HCT116 (cell line): ENCODE measurements at regions not wholly inside any gene's neighbourhood (a gene's known extent, or its start where the extent isn't known, plus 50 kb on each side); places are given as distances from the start of the nearest gene placed in this dataset.

Experiments
- ATAC-seq: fragments of 200-7000 bp; cut with Tn5 transposase; 2 replicates; pipeline ENCODE4 v1.9.1; 2020; ENCODE audit warnings: mild to moderate bottlenecking, moderate library complexity
- BruUV-seq: library from RNA; stranded (reverse); fragments of 400-500 nt; replicated peaks from 2 replicates; lab custom pipeline; 2021; lab: Mats Ljungman, UMichigan
- CTCF ChIA-PET: fragments of 300-600 bp; sonication (Branson Sonifier 250); formaldehyde crosslinking; loops from one replicate; lab custom pipeline; 2021; ENCODE audit warnings: antibody characterized with exemption; lab: Charles Lee
- POLR2A ChIA-PET: fragments of 300-600, 350-600 bp; sonication (Branson Sonifier 250); formaldehyde crosslinking; loops from one replicate; lab custom pipeline; 2021; ENCODE audit warnings: antibody characterized with exemption; lab: Charles Lee
- RAD21 ChIA-PET, 2 experiments: fragments of 300-600 bp; sonication (Branson Sonifier 250); formaldehyde crosslinking; loops; one replicate each; lab custom pipeline; 2023; ENCODE audit warnings: low total read pairs in 2 of 2; ENCODE audit not compliant: uncharacterized antibody in 2 of 2, unreplicated experiment in 2 of 2, low non-redundant PET in 1 of 2; lab: Charles Lee
- DNase-seq: peaks from one replicate; pipeline ENCODE4 v3.0.0-alpha.2; 2010; ENCODE audit warnings: low read depth, low spot score
- H2AFZ ChIP-seq: fragments of 200-600 bp; shearing (Covaris generic), sonication (generic); 2 replicates; pipeline ENCODE4 v1.6.1; 2017; ENCODE audit warnings: low read depth, mixed run types, mixed read lengths, antibody characterized with exemption, low read length; ENCODE audit not compliant: poor library complexity, severe bottlenecking
- H3K27ac ChIP-seq: 2 replicates; pipeline ENCODE4 v1.5.1; 2012; ENCODE audit warnings: low read depth, low read length
- H3K27me3 ChIP-seq: fragments of 200-600 bp; sonication (generic); 2 replicates; pipeline ENCODE4 v1.6.1; 2016; ENCODE audit warnings: mixed run types, low read length, mixed read lengths; ENCODE audit not compliant: insufficient read depth
- H3K36me3 ChIP-seq, 2 experiments: fragments of 200-500 bp in 1 of 2; fragments of 200-600 bp in 1 of 2; sonication (Bioruptor generic) in 1 of 2; sonication (generic) in 1 of 2; 2 replicates each; pipeline versions ENCODE4 v1.5.1 to v1.6.1; 2014 to 2016; ENCODE audit warnings: low read length in 2 of 2, inconsistent platforms in 1 of 2, mixed read lengths in 1 of 2, mixed run types in 1 of 2; ENCODE audit not compliant: insufficient read depth in 2 of 2, control insufficient read depth in 1 of 2
- H3K4me1 ChIP-seq, 2 experiments: fragments of 200-600 bp in 1 of 2; sonication (generic) in 1 of 2; 2 replicates each; pipeline versions ENCODE4 v1.5.1 to v1.6.1; 2012 to 2017; ENCODE audit warnings: low read length in 2 of 2, inconsistent platforms in 1 of 2, mild to moderate bottlenecking in 1 of 2, mixed read lengths in 1 of 2, mixed run types in 1 of 2, moderate library complexity in 1 of 2; ENCODE audit not compliant: insufficient read depth in 2 of 2, control insufficient read depth in 1 of 2
- H3K4me2 ChIP-seq: fragments of 200-600 bp; sonication (generic); 2 replicates; pipeline ENCODE4 v1.6.1; 2017; ENCODE audit warnings: mixed run types, low read length, mixed read lengths
- H3K4me3 ChIP-seq, 2 experiments: fragments of 200-600 bp in 1 of 2; sonication (generic) in 1 of 2; replicated peaks in 1 of 2; 2 replicates each; pipeline ENCODE4 v1.5.1; 2011 to 2016; ENCODE audit warnings: low read length in 2 of 2, control low read depth in 1 of 2, low read depth in 1 of 2, mild to moderate bottlenecking in 1 of 2, mixed read lengths in 1 of 2, mixed run types in 1 of 2
- H3K79me2 ChIP-seq: fragments of 200-600 bp; sonication (generic); 2 replicates; pipeline ENCODE4 v1.6.1; 2017; ENCODE audit warnings: mild to moderate bottlenecking, mixed run types, low read length, moderate library complexity, mixed read lengths; ENCODE audit not compliant: insufficient read depth
- H3K9ac ChIP-seq: fragments of 200-600 bp; sonication (generic); 2 replicates; pipeline ENCODE4 v1.6.1; 2016; ENCODE audit warnings: low read length, mixed read lengths
- H3K9me2 ChIP-seq: fragments of 200-600 bp; sonication (generic), shearing (Covaris generic); 2 replicates; pipeline ENCODE4 v1.6.1; 2017; ENCODE audit warnings: mixed run types, mild to moderate bottlenecking, moderate library complexity; ENCODE audit not compliant: insufficient read depth
- H3K9me3 ChIP-seq, 2 experiments: fragments of 200-500 bp in 1 of 2; fragments of 200-600 bp in 1 of 2; sonication (Bioruptor generic) in 1 of 2; sonication (generic) in 1 of 2; 2 replicates each; pipeline ENCODE4 v1.6.1; 2014 to 2017; ENCODE audit warnings: low read length in 2 of 2, mixed read lengths in 2 of 2, inconsistent platforms in 1 of 2, low read depth in 1 of 2, mild to moderate bottlenecking in 1 of 2, mixed run types in 1 of 2, moderate library complexity in 1 of 2; ENCODE audit not compliant: control insufficient read depth in 1 of 2, insufficient read depth in 1 of 2
- H4K20me1 ChIP-seq: fragments of 200-600 bp; sonication (generic), shearing (Covaris generic); 2 replicates; pipeline ENCODE4 v1.6.1; 2017; ENCODE audit warnings: mixed run types, mild to moderate bottlenecking, moderate library complexity; ENCODE audit not compliant: insufficient read depth
- CBX3 ChIP-seq: IDR thresholded peaks from 2 replicates; pipeline ENCODE4 v1.6.1; 2012; ENCODE audit warnings: low read depth
- EGR1 ChIP-seq: IDR thresholded peaks from 2 replicates; pipeline ENCODE4 v1.6.1; 2012; ENCODE audit warnings: low read depth
- ELF1 ChIP-seq: IDR thresholded peaks from 2 replicates; pipeline ENCODE4 v1.6.1; 2012; ENCODE audit warnings: low read depth, borderline replicate concordance
- EZH2 ChIP-seq: fragments of 200-600 bp; sonication (generic); IDR thresholded peaks from 2 replicates; pipeline ENCODE4 v1.6.1; 2017; ENCODE audit warnings: antibody characterized with exemption, mixed run types
- POLR2A ChIP-seq: IDR thresholded peaks from 2 replicates; pipeline ENCODE4 v1.7.0; 2011; ENCODE audit warnings: borderline replicate concordance; ENCODE audit not compliant: insufficient read depth, insufficient read length; ENCODE audit errors: extremely low read depth
- RAD21 ChIP-seq: IDR thresholded peaks from 2 replicates; pipeline ENCODE4 v1.6.1; 2012; ENCODE audit warnings: low read depth, mild to moderate bottlenecking
- REST ChIP-seq: IDR thresholded peaks from 2 replicates; pipeline ENCODE4 v1.6.1; 2012; ENCODE audit warnings: low read depth
- SIN3A ChIP-seq: IDR thresholded peaks from 2 replicates; pipeline ENCODE4 v1.6.1; 2012; ENCODE audit warnings: low read depth
- SP1 ChIP-seq: IDR thresholded peaks from 2 replicates; pipeline ENCODE4 v1.6.1; 2012; ENCODE audit warnings: low read depth
- SRF ChIP-seq: IDR thresholded peaks from 2 replicates; pipeline ENCODE4 v1.6.1; 2012; ENCODE audit warnings: low read depth
- TCF7L2 ChIP-seq: IDR thresholded peaks from 2 replicates; pipeline ENCODE4 v1.7.0; 2011; ENCODE audit warnings: borderline replicate concordance, inconsistent platforms; ENCODE audit not compliant: insufficient read depth, insufficient read length; ENCODE audit errors: extremely low read depth
- YY1 ChIP-seq: IDR thresholded peaks from 2 replicates; pipeline ENCODE4 v1.6.1; 2011; ENCODE audit warnings: low read length, low read depth, moderate library complexity, mild to moderate bottlenecking; ENCODE audit not compliant: insufficient replicate concordance; ENCODE audit errors: extremely low read depth
- ZFX ChIP-seq: fragments of 450-650 bp; IDR thresholded peaks from 2 replicates; pipeline ENCODE4 v1.6.1; 2017
- ZNF274 ChIP-seq: fragments of 200-500 bp; sonication (Bioruptor generic); IDR thresholded peaks from 2 replicates; pipeline ENCODE4 v1.6.1; 2014; ENCODE audit warnings: mild to moderate bottlenecking, low read depth, low read length, inconsistent platforms
- intact Hi-C: fragments of 100-400 bp; cut with micrococcal nuclease; formaldehyde crosslinking; loops from 2 replicates; pipeline ENCODE4 v1.10.0; 2022
- TF ChIP-seq, protein P1 (sequence below), 3 experiments: fragments of 200-600 bp in 1 of 3; sonication (generic) in 1 of 3; IDR thresholded peaks in 2 of 3; conservative IDR thresholded peaks in 1 of 3; 2 replicates each; pipeline ENCODE4 v1.5.1; 2012 to 2017; ENCODE audit warnings: low read depth in 2 of 3, low read length in 2 of 3, antibody characterized with exemption in 1 of 3, borderline replicate concordance in 1 of 3, control low read depth in 1 of 3, mild to moderate bottlenecking in 1 of 3, mixed read lengths in 1 of 3, mixed run types in 1 of 3, moderate library complexity in 1 of 3; ENCODE audit not compliant: insufficient read depth in 1 of 3

- Histone ChIP-seq H3K4me2 (no peak overlapping the region), H3K27me3 (no peaks in the 10 kb centered on the region), H3K79me2 (no peaks in the 10 kb centered on the region), H4K20me1 (no peaks in the 10 kb centered on the region), H3K9me3 (no peaks in the 10 kb centered on the region), H3K4me1 (no peaks in the 10 kb centered on the region), H3K4me3 (no peak overlapping the region), H3K27ac (no peak overlapping the region), H3K36me3 (no peaks in the 10 kb centered on the region), H3K9ac (no peak overlapping the region), H3K9me2 (no peaks in the 10 kb centered on the region), H2AFZ (no peak overlapping the region)
- no TSS peak for BruUV-seq
- ChIA-PET CTCF (no interaction called here), POLR2A (no interaction called here), RAD21 (no interaction called here)
- DNase-seq, result no peak
- intact Hi-C loops, result no loop called here
- TF ChIP-seq, protein P1, sequence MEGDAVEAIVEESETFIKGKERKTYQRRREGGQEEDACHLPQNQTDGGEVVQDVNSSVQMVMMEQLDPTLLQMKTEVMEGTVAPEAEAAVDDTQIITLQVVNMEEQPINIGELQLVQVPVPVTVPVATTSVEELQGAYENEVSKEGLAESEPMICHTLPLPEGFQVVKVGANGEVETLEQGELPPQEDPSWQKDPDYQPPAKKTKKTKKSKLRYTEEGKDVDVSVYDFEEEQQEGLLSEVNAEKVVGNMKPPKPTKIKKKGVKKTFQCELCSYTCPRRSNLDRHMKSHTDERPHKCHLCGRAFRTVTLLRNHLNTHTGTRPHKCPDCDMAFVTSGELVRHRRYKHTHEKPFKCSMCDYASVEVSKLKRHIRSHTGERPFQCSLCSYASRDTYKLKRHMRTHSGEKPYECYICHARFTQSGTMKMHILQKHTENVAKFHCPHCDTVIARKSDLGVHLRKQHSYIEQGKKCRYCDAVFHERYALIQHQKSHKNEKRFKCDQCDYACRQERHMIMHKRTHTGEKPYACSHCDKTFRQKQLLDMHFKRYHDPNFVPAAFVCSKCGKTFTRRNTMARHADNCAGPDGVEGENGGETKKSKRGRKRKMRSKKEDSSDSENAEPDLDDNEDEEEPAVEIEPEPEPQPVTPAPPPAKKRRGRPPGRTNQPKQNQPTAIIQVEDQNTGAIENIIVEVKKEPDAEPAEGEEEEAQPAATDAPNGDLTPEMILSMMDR (IDR thresholded peaks at IDR 0.05 in 2 of 3, conservative IDR thresholded peaks at IDR 0.05 in 1 of 3; ENCODE audit: borderline replicate concordance in 1 of 3, insufficient read depth in 1 of 3, low read depth in 2 of 3, low read length in 2 of 3), result no peak
- no peak for TF ChIP-seq CBX3
- TF ChIP-seq POLR2A, result no peak
- no peak for TF ChIP-seq EGR1
- TF ChIP-seq ELF1, result no peak
- no peak for TF ChIP-seq SP1
- TF ChIP-seq REST, result no peak
- TF ChIP-seq SRF, result no peak
- TF ChIP-seq RAD21, result no peak
- TF ChIP-seq EZH2, result no peak
- TF ChIP-seq YY1, result no peak
- TF ChIP-seq TCF7L2, result no peak
- no peak for TF ChIP-seq ZNF274
- TF ChIP-seq SIN3A, result no peak
- TF ChIP-seq ZFX, result no peak
- no peak for ATAC-seq
Observed at GRCh38 chr6:169029861-169030260, 223.8 kb downstream of the THBS2 start.
